ENCODE measurements at regions not wholly inside any gene's neighbourhood (a gene's known extent, or its start where the extent isn't known, plus 50 kb on each side); places are given as distances from the start of the nearest gene placed in this dataset.

GRCh38 chr9:129237164-129237611 lies 59.1 kb upstream of the IER5L start:
- Histone ChIP-seq H3K9me3 (no peaks in the 10 kb centered on the region), H3K36me3 (no peaks in the 10 kb centered on the region), H3K27ac (no peak overlapping the region), H3K27me3 (no peaks in the 10 kb centered on the region), H3K4me1 (no peaks in the 10 kb centered on the region), H3K4me3 (no peak overlapping the region), H3K9ac (ENCODE audit: low read depth in 2 of 2, low read length in 2 of 2) (no peak overlapping the region)
- intact Hi-C loops (cut with DNase I): no loop called here
- DNase-seq: no peak
- no peak for TF ChIP-seq CTCF (IDR thresholded peaks at IDR 0.05)

GRCh38 chr9:129236441-129237145 lies 58.5 kb upstream of the IER5L start:
- no peak for DNase-seq
- Histone ChIP-seq H3K4me1 (no peaks in the 10 kb centered on the region), H3K36me3 (no peaks in the 10 kb centered on the region), H3K4me3 (no peak overlapping the region), H3K27me3 (no peaks in the 10 kb centered on the region), H3K9ac (ENCODE audit: low read depth in 2 of 2, low read length in 2 of 2) (no peak overlapping the region), H3K27ac (no peak overlapping the region), H3K9me3 (no peaks in the 10 kb centered on the region)
- intact Hi-C loops (cut with DNase I): no loop called here
- TF ChIP-seq CTCF (IDR thresholded peaks at IDR 0.05): no peak

GRCh38 chr9:129235931-129236331 lies 57.9 kb upstream of the IER5L start:
- intact Hi-C loops (cut with DNase I): no loop called here
- no peaks in the 10 kb centered on the region for H3K36me3 ChIP-seq
- H3K9me3 ChIP-seq: no peaks in the 10 kb centered on the region
- no peak overlapping the region for H3K4me3 ChIP-seq
- no peak overlapping the region for H3K27ac ChIP-seq
- no peak for DNase-seq
- no peaks in the 10 kb centered on the region for H3K27me3 ChIP-seq
- no peaks in the 10 kb centered on the region for H3K4me1 ChIP-seq
- TF ChIP-seq CTCF (IDR thresholded peaks at IDR 0.05): no peak
- no peak overlapping the region for H3K9ac ChIP-seq (ENCODE audit: low read depth in 2 of 2, low read length in 2 of 2)

- intact Hi-C loops (cut with DNase I): no loop called here
- H3K4me1 ChIP-seq: no peaks in the 10 kb centered on the region
- no peak overlapping the region for H3K4me3 ChIP-seq
- H3K9me3 ChIP-seq: no peaks in the 10 kb centered on the region
- H3K27me3 ChIP-seq: no peaks in the 10 kb centered on the region
- H3K36me3 ChIP-seq: no peaks in the 10 kb centered on the region
- TF ChIP-seq CTCF (IDR thresholded peaks at IDR 0.05): no peak
- H3K27ac ChIP-seq: no peak overlapping the region
- no peak for DNase-seq
- no peak overlapping the region for H3K9ac ChIP-seq (ENCODE audit: low read depth in 2 of 2, low read length in 2 of 2)
Measured at GRCh38 chr9:129235041-129235930, 57.2 kb upstream of the IER5L start.

- no peaks in the 10 kb centered on the region for H3K36me3 ChIP-seq
- no peak overlapping the region for H3K4me3 ChIP-seq
- no peak for DNase-seq
- no peak overlapping the region for H3K9ac ChIP-seq (ENCODE audit: low read depth in 2 of 2, low read length in 2 of 2)
- H3K27me3 ChIP-seq: no peaks in the 10 kb centered on the region
- H3K4me1 ChIP-seq: no peaks in the 10 kb centered on the region
- TF ChIP-seq CTCF (IDR thresholded peaks at IDR 0.05): no peak
- H3K9me3 ChIP-seq: no peaks in the 10 kb centered on the region
- no peak overlapping the region for H3K27ac ChIP-seq
- intact Hi-C loops (cut with DNase I): no loop called here
Measured at GRCh38 chr9:129234491-129234890, 56.4 kb upstream of the IER5L start.

Data from colonic mucosa (tissue), 4 donors.